Vagina (tissue), 2 donors: ENCODE measurements at regions not wholly inside any gene's neighbourhood (a gene's known extent, or its start where the extent isn't known, plus 50 kb on each side); places are given as distances from the start of the nearest gene placed in this dataset.
"Not testable (repeated sequence)": the region's sequence is repeated elsewhere in the genome, so short reads cannot be mapped to it uniquely, and the experiment has no call there.

Experiments used
- DNase-seq, 2 donors: peaks; one replicate each; pipeline ENCODE4 v3.0.0-alpha.2; 2017; ENCODE audit errors: extremely low spot score in 2 of 2
- H3K27ac ChIP-seq: fragments of 200-600 bp; sonication (generic); one replicate; pipeline ENCODE4 v1.5.1; 2019
- H3K27me3 ChIP-seq: fragments of 200-600 bp; sonication (generic); one replicate; pipeline ENCODE4 v1.5.1; 2019
- H3K36me3 ChIP-seq, 2 donors: fragments of 200-600 bp; sonication (generic); one replicate each; pipeline ENCODE4 v1.5.1; 2017 to 2019
- H3K4me1 ChIP-seq: fragments of 200-600 bp; sonication (generic); one replicate; pipeline ENCODE4 v1.5.1; 2019
- H3K4me3 ChIP-seq, 2 donors: fragments of 200-600 bp; sonication (generic); 1 replicate in 1 of 2; 2 replicates in 1 of 2; pipeline ENCODE4 v1.5.1; 2016 to 2019
- H3K9me3 ChIP-seq: fragments of 200-600 bp; sonication (generic); one replicate; pipeline ENCODE4 v1.5.1; 2019
- POLR2A ChIP-seq, 2 donors: fragments of 450-650 bp; IDR thresholded peaks; one replicate each; pipeline ENCODE4 v1.6.1; 2017; ENCODE audit warnings: antibody characterized with exemption in 2 of 2, mild to moderate bottlenecking in 2 of 2, moderate library complexity in 2 of 2
- POLR2AphosphoS5 ChIP-seq, 2 donors: sonication (generic); formaldehyde crosslinking; IDR thresholded peaks; one replicate each; pipeline ENCODE4 v1.9.0; 2017; ENCODE audit warnings: antibody characterized with exemption in 2 of 2, mild to moderate bottlenecking in 2 of 2, low read depth in 1 of 2; ENCODE audit not compliant: insufficient read depth in 1 of 2
- intact Hi-C: fragments of 100-400 bp; cut with DNase I; formaldehyde crosslinking; loops from one replicate; pipeline ENCODE4 v1.15.1; 2023
- TF ChIP-seq, protein P1 (sequence below), 3 experiments: fragments of 450-650 bp in 2 of 3; fragments of 200-600 bp in 1 of 3; sonication (generic) in 1 of 3; IDR thresholded peaks; one replicate each; pipeline ENCODE4 v1.5.1; 2017 to 2019; ENCODE audit warnings: antibody characterized with exemption in 3 of 3, mild to moderate bottlenecking in 2 of 3, moderate library complexity in 2 of 3

DNA sequence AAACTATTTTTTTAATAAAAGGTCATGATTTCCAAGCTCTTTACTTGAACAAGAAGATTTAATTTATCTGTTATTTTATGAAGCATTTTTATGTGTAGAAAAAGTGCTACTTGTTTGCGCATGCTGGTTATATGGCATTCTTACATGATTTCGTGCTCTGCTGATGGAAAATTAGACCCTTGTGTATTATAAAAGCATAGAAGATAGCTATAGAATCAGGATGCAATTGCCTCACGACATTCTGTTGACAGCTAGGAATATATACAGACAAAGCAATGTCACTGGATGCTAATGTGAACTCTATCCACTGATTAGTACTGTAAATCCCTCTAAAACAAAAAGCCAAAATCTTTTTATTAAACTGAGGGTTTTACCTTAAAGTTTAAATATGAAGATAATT, 255.9 kb downstream of the MDFIC start:
- no peaks in the 10 kb centered on the region for H3K4me1 ChIP-seq
- H3K36me3 ChIP-seq, result no peaks in the 10 kb centered on the region
- no peaks in the 10 kb centered on the region for H3K9me3 ChIP-seq
- TF ChIP-seq POLR2A (IDR thresholded peaks at IDR 0.05) (no peak), POLR2AphosphoS5 (IDR thresholded peaks at IDR 0.05; ENCODE audit: insufficient read depth in 1 of 2, low read depth in 1 of 2) (no peak)
- TF ChIP-seq, protein P1, sequence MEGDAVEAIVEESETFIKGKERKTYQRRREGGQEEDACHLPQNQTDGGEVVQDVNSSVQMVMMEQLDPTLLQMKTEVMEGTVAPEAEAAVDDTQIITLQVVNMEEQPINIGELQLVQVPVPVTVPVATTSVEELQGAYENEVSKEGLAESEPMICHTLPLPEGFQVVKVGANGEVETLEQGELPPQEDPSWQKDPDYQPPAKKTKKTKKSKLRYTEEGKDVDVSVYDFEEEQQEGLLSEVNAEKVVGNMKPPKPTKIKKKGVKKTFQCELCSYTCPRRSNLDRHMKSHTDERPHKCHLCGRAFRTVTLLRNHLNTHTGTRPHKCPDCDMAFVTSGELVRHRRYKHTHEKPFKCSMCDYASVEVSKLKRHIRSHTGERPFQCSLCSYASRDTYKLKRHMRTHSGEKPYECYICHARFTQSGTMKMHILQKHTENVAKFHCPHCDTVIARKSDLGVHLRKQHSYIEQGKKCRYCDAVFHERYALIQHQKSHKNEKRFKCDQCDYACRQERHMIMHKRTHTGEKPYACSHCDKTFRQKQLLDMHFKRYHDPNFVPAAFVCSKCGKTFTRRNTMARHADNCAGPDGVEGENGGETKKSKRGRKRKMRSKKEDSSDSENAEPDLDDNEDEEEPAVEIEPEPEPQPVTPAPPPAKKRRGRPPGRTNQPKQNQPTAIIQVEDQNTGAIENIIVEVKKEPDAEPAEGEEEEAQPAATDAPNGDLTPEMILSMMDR (IDR thresholded peaks at IDR 0.05), result no peak
- intact Hi-C loops, result no loop called here
- H3K27me3 ChIP-seq, result no peaks in the 10 kb centered on the region
- no peak for DNase-seq
- no peak overlapping the region for H3K27ac ChIP-seq
- H3K4me3 ChIP-seq, result no peak overlapping the region

DNA sequence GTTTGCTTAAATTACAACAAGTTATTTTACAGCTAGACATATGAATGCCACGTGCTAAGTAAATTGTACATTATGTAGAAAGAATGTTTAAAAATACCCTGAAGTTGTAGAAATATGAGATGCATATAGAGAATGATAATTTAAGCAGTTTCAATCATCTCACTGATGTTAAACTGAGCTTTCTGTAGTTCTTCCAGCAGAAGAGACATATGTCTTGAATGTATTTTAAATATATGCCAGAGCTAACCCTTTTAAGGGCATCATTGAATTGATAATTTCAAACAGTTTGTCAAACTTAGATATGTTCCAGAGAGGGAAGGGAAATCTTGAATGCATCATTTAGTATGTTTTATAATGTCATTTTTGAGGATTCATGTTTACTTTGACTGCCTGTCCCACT, 255.2 kb downstream of the MDFIC start:
- Histone ChIP-seq H3K27me3 (no peaks in the 10 kb centered on the region), H3K4me1 (no peaks in the 10 kb centered on the region), H3K4me3 (no peak overlapping the region), H3K9me3 (no peaks in the 10 kb centered on the region), H3K27ac (no peak overlapping the region), H3K36me3 (no peaks in the 10 kb centered on the region)
- intact Hi-C loops, result no loop called here
- DNase-seq, result no peak
- TF ChIP-seq POLR2AphosphoS5 (IDR thresholded peaks at IDR 0.05; ENCODE audit: insufficient read depth in 1 of 2, low read depth in 1 of 2) (no peak), POLR2A (IDR thresholded peaks at IDR 0.05) (no peak)
- TF ChIP-seq, protein P1 (IDR thresholded peaks at IDR 0.05), result no peak

DNA sequence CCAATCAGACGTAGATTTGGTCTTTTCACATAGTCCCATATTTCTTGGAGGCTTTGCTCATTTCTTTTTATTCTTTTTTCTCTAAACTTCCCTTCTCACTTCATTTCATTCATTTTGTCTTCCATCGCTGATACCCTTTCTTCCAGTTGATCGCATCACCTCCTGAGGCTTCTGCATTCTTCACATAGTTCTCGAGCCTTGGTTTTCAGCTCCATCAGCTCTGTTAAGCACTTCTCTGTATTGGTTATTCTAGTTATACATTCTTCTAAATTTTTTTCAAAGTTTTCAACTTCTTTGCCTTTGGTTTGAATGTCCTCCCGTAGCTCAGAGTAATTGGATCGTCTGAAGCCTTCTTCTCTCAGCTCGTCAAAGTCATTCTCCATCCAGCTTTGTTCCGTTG, 250.5 kb downstream of the MDFIC start:
- H3K36me3 ChIP-seq, H3K27ac ChIP-seq, H3K4me1 ChIP-seq, H3K9me3 ChIP-seq, H3K4me3 ChIP-seq, intact Hi-C loops, H3K27me3 ChIP-seq, DNase-seq: not testable (repeated sequence)

DNA sequence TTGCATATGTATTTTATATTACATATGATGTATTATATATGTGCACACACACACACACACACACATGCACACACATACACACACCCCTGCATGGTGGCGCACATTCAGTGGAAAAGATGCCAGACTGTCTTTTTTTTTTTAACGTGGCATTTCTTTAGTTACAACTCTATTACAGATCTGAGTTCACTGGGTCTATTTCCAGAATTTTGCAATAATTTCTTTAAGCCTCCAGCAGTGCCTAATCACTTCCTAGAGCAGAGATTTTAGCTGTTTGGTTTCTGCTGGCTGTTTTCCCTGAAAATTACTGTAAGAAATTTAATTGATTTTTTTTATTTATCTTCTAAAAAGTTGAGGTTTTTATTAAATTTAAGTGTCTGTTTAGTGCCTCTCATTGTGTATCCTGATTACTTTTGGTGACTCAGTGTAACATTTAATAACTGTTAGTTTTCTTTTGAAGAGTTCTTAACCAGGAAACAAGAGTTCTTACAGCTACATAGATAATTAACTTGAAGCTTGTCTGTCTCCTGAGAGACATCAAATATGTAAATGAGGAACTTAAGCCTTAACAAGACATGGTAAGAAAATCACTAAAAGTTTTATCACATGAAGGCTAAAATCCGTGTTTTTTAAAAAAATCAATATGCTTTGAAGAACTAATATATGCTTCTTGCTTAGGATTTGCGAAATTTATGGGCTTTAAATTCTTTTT, 232.0 kb downstream of the MDFIC start:
- no peak for DNase-seq
- Histone ChIP-seq H3K27ac (no peak overlapping the region), H3K36me3 (no peaks in the 10 kb centered on the region), H3K9me3 (no peaks in the 10 kb centered on the region), H3K4me1 (no peaks in the 10 kb centered on the region), H3K27me3 (no peaks in the 10 kb centered on the region), H3K4me3 (no peak overlapping the region)
- TF ChIP-seq, protein P1 (IDR thresholded peaks at IDR 0.05), result no peak
- intact Hi-C loops, result no loop called here

- Histone ChIP-seq H3K4me3 (no peak overlapping the region), H3K27ac (no peak overlapping the region), H3K4me1 (no peaks in the 10 kb centered on the region), H3K9me3 (no peaks in the 10 kb centered on the region), H3K36me3 (no peaks in the 10 kb centered on the region), H3K27me3 (no peaks in the 10 kb centered on the region)
- no peak for DNase-seq
- no peak for TF ChIP-seq POLR2A (IDR thresholded peaks at IDR 0.05)
- no peak for TF ChIP-seq POLR2AphosphoS5 (IDR thresholded peaks at IDR 0.05; ENCODE audit: insufficient read depth in 1 of 2, low read depth in 1 of 2)
- TF ChIP-seq, protein P1 (IDR thresholded peaks at IDR 0.05), result no peak
- intact Hi-C loops, result no loop called here
Measured at GRCh38 chr7:115153176-115153575, 231.3 kb downstream of the MDFIC start.
